BE2C (cell line): ENCODE measurements at regions not wholly inside any gene's neighbourhood (a gene's known extent, or its start where the extent isn't known, plus 50 kb on each side); places are given as distances from the start of the nearest gene placed in this dataset.

ENCODE experiments used
- DNase-seq: peaks from one replicate; pipeline ENCODE4 v3.0.0-alpha.2; 2020
- H3K27me3 ChIP-seq: fragments of 250-450 bp; sonication (Bioruptor Pico); 2 replicates; pipeline ENCODE4 v1.5.1; 2020; ENCODE audit warnings: mild to moderate bottlenecking
- H3K36me3 ChIP-seq: fragments of 250-450 bp; sonication (Bioruptor Pico); 2 replicates; pipeline ENCODE4 v1.5.1; 2020; ENCODE audit warnings: mild to moderate bottlenecking
- H3K4me1 ChIP-seq: fragments of 250-450 bp; sonication (Bioruptor Pico); 2 replicates; pipeline ENCODE4 v1.5.1; 2020
- H3K4me3 ChIP-seq: 2 replicates; pipeline ENCODE4 v1.5.1; 2011; ENCODE audit warnings: low read depth, low read length
- H3K9me3 ChIP-seq: fragments of 250-450 bp; sonication (Bioruptor Pico); 2 replicates; pipeline ENCODE4 v1.5.1; 2020
- CTCF ChIP-seq: IDR thresholded peaks from 2 replicates; pipeline ENCODE4 v1.5.1; 2012; ENCODE audit warnings: mild to moderate bottlenecking, low read depth, low read length

- DNase-seq, result no peak
- Histone ChIP-seq H3K27me3 (no peaks in the 10 kb centered on the region), H3K4me1 (peaks cover 5% of the 10 kb centered on the region; the same call in 1 of the 2 replicates), H3K9me3 (no peaks in the 10 kb centered on the region), H3K36me3 (no peaks in the 10 kb centered on the region), H3K4me3 (no peak overlapping the region)
- TF ChIP-seq CTCF, result no peak
Measured at GRCh38 chr6:120112980-120113379, 763.4 kb upstream of the MAN1A1 start.

- Histone ChIP-seq H3K4me3 (no peak overlapping the region), H3K27me3 (no peaks in the 10 kb centered on the region), H3K4me1 (peaks cover 6% of the 10 kb centered on the region; the same call in 1 of the 2 replicates), H3K9me3 (no peaks in the 10 kb centered on the region; the same call in 1 of the 2 replicates), H3K36me3 (no peaks in the 10 kb centered on the region)
- no peak for DNase-seq
- no peak for TF ChIP-seq CTCF
Measured at GRCh38 chr6:120111001-120111400, 761.4 kb upstream of the MAN1A1 start.

- Histone ChIP-seq H3K36me3 (no peaks in the 10 kb centered on the region), H3K4me3 (no peak overlapping the region), H3K27me3 (no peaks in the 10 kb centered on the region), H3K4me1 (peaks cover 6% of the 10 kb centered on the region; the same call in 1 of the 2 replicates), H3K9me3 (no peaks in the 10 kb centered on the region; the same call in 1 of the 2 replicates)
- DNase-seq, result no peak
- TF ChIP-seq CTCF, result no peak
Measured at GRCh38 chr6:120108061-120108795, 758.7 kb upstream of the MAN1A1 start.

GRCh38 chr6:120103618-120104017 lies 754.1 kb upstream of the MAN1A1 start:
- DNase-seq, result no peak
- no peak overlapping the region for H3K4me3 ChIP-seq
- no peaks in the 10 kb centered on the region; the same call in 1 of the 2 replicates for H3K9me3 ChIP-seq
- H3K36me3 ChIP-seq, result no peaks in the 10 kb centered on the region
- no peaks in the 10 kb centered on the region for H3K27me3 ChIP-seq
- TF ChIP-seq CTCF, result no peak
- H3K4me1 ChIP-seq, result peaks cover 6% of the 10 kb centered on the region

GRCh38 chr6:120096696-120097260 lies 747.2 kb upstream of the MAN1A1 start:
- no peaks in the 10 kb centered on the region for H3K36me3 ChIP-seq
- DNase-seq, result no peak
- no peak for TF ChIP-seq CTCF
- H3K4me3 ChIP-seq, result no peak overlapping the region
- H3K27me3 ChIP-seq, result no peaks in the 10 kb centered on the region
- H3K4me1 ChIP-seq, result no peaks in the 10 kb centered on the region; the same call in 1 of the 2 replicates
- H3K9me3 ChIP-seq, result no peaks in the 10 kb centered on the region

GRCh38 chr6:120083186-120083585 lies 733.6 kb upstream of the MAN1A1 start:
- Histone ChIP-seq H3K36me3 (no peaks in the 10 kb centered on the region), H3K27me3 (no peaks in the 10 kb centered on the region), H3K4me3 (no peak overlapping the region), H3K4me1 (peaks cover 5% of the 10 kb centered on the region), H3K9me3 (no peaks in the 10 kb centered on the region)
- DNase-seq, result no peak
- TF ChIP-seq CTCF, result no peak
